GM18505 (cell line): ENCODE measurements at regions not wholly inside any gene's neighbourhood (a gene's known extent, or its start where the extent isn't known, plus 50 kb on each side); places are given as distances from the start of the nearest gene placed in this dataset.
A peak's percentile ranks its signal among the peaks of the same experiment; 100 is the strongest.
"Not testable (repeated sequence)": the region's sequence is repeated elsewhere in the genome, so short reads cannot be mapped to it uniquely, and the experiment has no call there.

Source experiments
- ATAC-seq: cut with Tn5 transposase; IDR thresholded peaks from one replicate; pipeline ENCODE4 v1.9.1; 2021; ENCODE audit not compliant: unreplicated experiment
- POLR2A ChIP-seq: IDR thresholded peaks from 4 replicates; pipeline ENCODE4 v1.6.1; 2011; ENCODE audit warnings: borderline replicate concordance; ENCODE audit not compliant: insufficient read depth, insufficient read length; ENCODE audit errors: extremely low read depth

DNA sequence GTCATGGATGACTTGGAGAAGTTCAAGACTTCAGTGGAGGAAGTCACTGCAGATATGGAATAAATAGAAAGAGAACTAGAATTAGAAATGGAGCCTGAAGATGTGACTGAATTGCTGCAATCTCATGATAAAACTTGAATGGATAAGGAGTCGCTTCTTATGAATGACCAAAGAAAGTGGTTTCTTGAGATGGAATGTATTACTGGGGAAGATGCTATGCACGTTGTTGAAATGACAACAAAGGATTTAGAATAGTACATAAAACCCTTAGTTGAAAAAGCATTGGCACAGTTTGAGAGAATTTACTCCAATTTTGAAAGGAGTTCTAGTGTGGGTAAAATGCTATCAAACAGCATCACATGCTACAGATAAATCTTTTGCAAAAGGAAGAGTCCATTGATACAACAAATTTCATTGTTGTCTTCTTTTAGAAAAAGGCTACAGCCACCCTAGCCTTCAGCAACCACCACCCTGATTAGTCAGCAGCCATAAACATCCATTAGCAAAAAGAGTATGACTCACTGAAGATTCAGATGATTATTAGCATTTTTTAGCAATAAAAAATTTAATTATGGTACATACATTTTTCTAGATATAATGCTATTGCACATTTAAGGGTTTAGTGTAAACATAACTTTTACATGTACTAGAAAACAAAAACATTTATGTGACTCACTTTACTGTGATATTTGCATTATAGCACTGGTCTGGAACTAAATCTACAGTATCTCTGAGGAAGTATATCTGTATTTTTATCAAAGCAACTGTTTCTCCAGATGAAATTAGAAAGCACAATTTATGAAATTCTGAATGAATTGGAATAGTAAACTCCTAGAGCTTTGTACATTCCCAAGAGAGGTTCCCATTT, 110.5 kb upstream of the TACR1 start:
- ATAC-seq: no peak
- TF ChIP-seq POLR2A: no peak

DNA sequence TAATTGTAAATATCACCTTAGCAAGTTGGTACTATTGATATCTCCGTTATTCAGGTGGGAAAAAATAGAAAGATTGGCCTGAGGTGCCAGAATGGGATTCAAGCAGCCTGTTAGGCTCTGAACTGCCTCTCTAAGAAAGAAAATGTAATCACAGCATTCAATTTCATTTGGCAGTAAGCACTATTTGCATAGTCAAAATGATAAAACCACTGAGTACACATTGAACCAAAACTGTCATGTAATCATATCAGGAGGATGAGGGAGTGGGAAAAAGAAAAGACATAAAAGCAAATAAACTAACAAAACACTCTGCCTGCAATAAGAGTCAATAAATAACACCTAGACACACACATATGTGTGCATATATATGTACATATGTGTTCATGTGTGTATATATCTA, 103.9 kb upstream of the TACR1 start:
- no peak for ATAC-seq
- TF ChIP-seq POLR2A: no peak

- TF ChIP-seq POLR2A: no peak
- no peak for ATAC-seq
Measured at GRCh38 chr2:75294362-75294761, 95.0 kb upstream of the TACR1 start.

DNA sequence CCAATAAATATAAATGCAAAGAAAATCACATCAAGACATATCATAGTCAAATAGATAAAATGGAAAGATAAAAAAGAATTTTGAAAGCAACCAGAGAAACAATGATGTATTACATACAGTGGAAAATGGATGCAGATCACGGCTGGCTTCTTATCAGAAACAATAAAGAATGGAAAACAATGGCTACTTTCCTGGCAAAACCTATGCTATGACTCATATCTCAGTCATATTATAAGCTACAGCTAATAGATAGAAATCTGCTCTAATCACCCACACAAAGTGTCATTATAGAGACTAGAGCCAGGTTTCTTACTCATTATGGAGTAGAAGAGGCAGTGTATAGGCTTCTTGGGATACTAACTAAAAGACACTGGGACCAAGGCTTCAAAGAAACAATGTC, 93.5 kb upstream of the TACR1 start:
- TF ChIP-seq POLR2A: no peak
- no peak for ATAC-seq

DNA sequence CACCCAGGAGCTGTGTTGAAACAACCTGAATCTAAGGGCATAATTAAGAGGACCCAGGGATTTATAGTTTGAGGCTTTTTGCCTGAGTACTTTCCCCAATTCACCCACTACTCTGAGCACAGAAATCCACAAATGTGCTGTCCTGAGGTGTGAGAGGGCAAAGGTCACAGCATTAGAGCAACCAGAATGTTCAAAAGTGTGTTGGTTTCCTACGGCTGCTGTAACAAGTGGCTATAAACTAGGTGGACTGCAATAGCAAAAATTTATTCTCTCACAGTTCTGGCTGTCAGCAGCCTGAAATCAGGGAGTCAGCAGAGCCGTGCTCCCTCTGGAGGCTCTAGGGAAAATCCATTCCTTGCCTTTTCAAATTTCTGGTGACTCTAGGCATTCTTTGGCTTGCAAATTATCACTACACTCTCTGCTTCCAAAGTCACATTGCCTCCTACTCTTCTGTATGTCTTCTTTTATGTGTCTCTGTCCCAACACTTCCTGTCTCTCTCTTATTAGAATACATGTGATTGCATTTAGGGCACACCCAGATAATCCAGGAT, 91.4 kb upstream of the TACR1 start:
- TF ChIP-seq POLR2A: no peak
- ATAC-seq: no peak

- no peak for ATAC-seq
- TF ChIP-seq POLR2A: no peak
Measured at GRCh38 chr2:75289771-75290170, 90.5 kb upstream of the TACR1 start.

GRCh38 chr2:75289178-75289577, 89.9 kb upstream of the TACR1 start:
- not testable (repeated sequence) for ATAC-seq

- TF ChIP-seq POLR2A: no peak
- no peak for ATAC-seq
Measured at GRCh38 chr2:75288760-75289159, 89.4 kb upstream of the TACR1 start.

DNA sequence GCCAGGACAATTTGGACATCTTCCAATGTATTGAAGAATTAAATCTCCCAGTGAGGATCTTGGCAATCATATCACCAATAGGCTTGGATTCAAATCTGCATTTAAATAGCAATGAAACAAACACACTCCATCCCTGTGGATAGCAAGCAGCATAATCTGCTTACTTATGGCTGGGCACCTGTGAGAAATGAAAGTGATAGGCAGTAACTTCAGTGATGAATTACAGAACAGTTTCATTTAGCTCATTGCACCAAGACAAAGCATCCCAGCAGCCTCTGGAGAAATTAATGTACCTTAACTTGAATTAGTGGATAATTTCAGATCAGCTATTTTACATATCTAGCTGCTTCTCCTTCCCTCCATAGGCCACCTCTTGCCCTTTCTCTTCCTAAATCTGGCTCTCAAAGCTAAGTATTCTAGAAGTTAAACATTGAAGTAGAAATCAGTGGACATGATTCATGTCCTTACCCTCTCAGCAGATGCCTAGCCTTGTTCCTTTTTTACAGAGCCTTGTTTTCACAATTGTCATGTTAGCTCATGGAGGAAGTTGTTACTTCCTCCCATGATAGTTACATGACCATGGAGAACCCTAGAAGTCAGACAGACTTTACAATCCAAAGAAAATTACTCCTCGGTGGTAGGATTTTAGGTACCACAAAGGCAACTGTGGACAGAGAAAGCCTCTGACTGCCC, 88.5 kb upstream of the TACR1 start:
- TF ChIP-seq POLR2A: no peak
- peak; percentile 55 for ATAC-seq

GRCh38 chr2:75284345-75284744, 85.0 kb upstream of the TACR1 start:
- no peak for ATAC-seq
- TF ChIP-seq POLR2A: no peak

GRCh38 chr2:75278821-75279379, 79.6 kb upstream of the TACR1 start:
- TF ChIP-seq POLR2A: no peak
- no peak for ATAC-seq

DNA sequence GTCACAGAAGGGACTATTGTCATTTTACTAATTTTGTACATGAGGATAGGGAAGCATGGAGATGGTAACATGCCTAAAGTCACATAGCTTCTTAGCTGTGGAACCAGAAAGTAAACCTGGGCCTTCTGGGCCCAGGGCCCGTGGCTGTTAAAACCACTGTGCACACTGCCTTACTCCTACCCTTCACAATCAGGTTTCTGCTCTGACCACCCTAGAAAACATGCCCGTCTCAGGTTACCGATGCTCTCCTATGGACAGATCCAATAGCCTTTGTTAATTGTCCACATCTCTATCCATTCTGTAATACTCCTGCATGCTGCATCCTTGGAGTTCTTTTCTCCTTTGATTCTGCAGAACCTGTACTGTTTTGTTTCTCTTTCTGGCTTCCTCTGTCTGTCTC, 79.0 kb upstream of the TACR1 start:
- ATAC-seq: no peak
- no peak for TF ChIP-seq POLR2A

DNA sequence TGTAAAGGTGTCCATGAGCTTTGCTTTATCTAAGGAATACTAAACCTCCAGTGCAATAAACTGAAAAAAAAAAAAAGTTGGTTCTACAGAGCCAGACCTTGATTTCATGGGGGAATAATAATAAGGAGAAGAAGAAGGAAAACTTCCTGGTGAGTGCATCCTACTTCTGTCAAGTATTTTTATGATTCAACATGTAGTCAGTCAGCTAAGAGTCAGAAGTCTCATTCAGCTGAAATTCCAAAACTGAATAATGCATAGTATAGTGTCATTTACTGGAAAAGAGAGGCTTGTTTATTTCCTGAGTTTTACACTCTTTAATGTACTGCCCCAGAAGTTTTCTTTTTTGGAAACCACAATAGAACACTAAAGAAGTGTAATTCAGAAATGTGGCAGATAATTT, 77.8 kb upstream of the TACR1 start:
- no peak for ATAC-seq
- TF ChIP-seq POLR2A: no peak
